Fibroblast of lung (primary cell): ENCODE measurements at regions not wholly inside any gene's neighbourhood (a gene's known extent, or its start where the extent isn't known, plus 50 kb on each side); places are given as distances from the start of the nearest gene placed in this dataset.

ENCODE experiments used
- DNase-seq, 2 donors: peaks; one replicate each; pipeline versions ENCODE4 v3.0.0 to v3.0.0-alpha.2; 2010; ENCODE audit warnings: low read depth in 2 of 2
- H2AFZ ChIP-seq: 2 replicates; pipeline ENCODE4 v1.5.1; 2012; ENCODE audit warnings: low read length, control low read depth, inconsistent platforms
- H3K27ac ChIP-seq: 2 replicates; pipeline ENCODE4 v1.5.1; 2011; ENCODE audit warnings: low read length, control low read depth; ENCODE audit not compliant: insufficient read depth
- H3K27me3 ChIP-seq: 2 replicates; pipeline ENCODE4 v1.5.1; 2011; ENCODE audit warnings: mild to moderate bottlenecking, low read length; ENCODE audit not compliant: control insufficient read depth, insufficient read depth
- H3K36me3 ChIP-seq: 2 replicates; pipeline ENCODE4 v1.5.1; 2011; ENCODE audit warnings: low read length; ENCODE audit not compliant: control insufficient read depth, insufficient read depth
- H3K4me1 ChIP-seq: 2 replicates; pipeline ENCODE4 v1.5.1; 2011; ENCODE audit warnings: low read length; ENCODE audit not compliant: control insufficient read depth, insufficient read depth; ENCODE audit errors: extremely low read depth
- H3K4me2 ChIP-seq: 2 replicates; pipeline ENCODE4 v1.5.1; 2011; ENCODE audit warnings: low read length, control low read depth; ENCODE audit not compliant: insufficient read depth; ENCODE audit errors: extremely low read depth
- H3K4me3 ChIP-seq, 4 experiments: fragments of 200-600 bp in 1 of 4; sonication (generic) in 1 of 4; replicated peaks in 1 of 4; 2 replicates each; pipeline ENCODE4 v1.5.1; 2011 to 2016; ENCODE audit warnings: low read length in 4 of 4, low read depth in 3 of 4, mild to moderate bottlenecking in 3 of 4, control low read depth in 2 of 4, inconsistent platforms in 1 of 4, mixed read lengths in 1 of 4; ENCODE audit not compliant: insufficient read depth in 1 of 4; ENCODE audit errors: control extremely low read depth in 1 of 4
- H3K79me2 ChIP-seq: 2 replicates; pipeline ENCODE4 v1.5.1; 2012; ENCODE audit warnings: mild to moderate bottlenecking, low read length, inconsistent platforms; ENCODE audit not compliant: control insufficient read depth, insufficient read depth
- H3K9ac ChIP-seq: 2 replicates; pipeline ENCODE4 v1.5.1; 2011; ENCODE audit warnings: mild to moderate bottlenecking, low read length, control low read depth; ENCODE audit not compliant: insufficient read depth
- H3K9me3 ChIP-seq: 2 replicates; pipeline ENCODE4 v1.5.1; 2012; ENCODE audit warnings: low read depth, low read length; ENCODE audit not compliant: control insufficient read depth, insufficient read depth
- H4K20me1 ChIP-seq: 2 replicates; pipeline ENCODE4 v1.5.1; 2011; ENCODE audit warnings: low read length; ENCODE audit not compliant: control insufficient read depth, insufficient read depth; ENCODE audit errors: extremely low read depth
- EZH2 ChIP-seq: IDR thresholded peaks from 2 replicates; pipeline ENCODE4 v1.5.1; 2012; ENCODE audit warnings: low read length, control low read depth, mild to moderate bottlenecking; ENCODE audit errors: missing control alignments
- TF ChIP-seq, protein P1 (sequence below), 2 donors: IDR thresholded peaks in 1 of 2; conservative IDR thresholded peaks in 1 of 2; 1 replicate in 1 of 2; 2 replicates in 1 of 2; pipeline ENCODE4 v1.5.1; 2011 to 2012; ENCODE audit warnings: low read length in 2 of 2, control low read depth in 1 of 2, inconsistent platforms in 1 of 2, low read depth in 1 of 2, mild to moderate bottlenecking in 1 of 2

DNA sequence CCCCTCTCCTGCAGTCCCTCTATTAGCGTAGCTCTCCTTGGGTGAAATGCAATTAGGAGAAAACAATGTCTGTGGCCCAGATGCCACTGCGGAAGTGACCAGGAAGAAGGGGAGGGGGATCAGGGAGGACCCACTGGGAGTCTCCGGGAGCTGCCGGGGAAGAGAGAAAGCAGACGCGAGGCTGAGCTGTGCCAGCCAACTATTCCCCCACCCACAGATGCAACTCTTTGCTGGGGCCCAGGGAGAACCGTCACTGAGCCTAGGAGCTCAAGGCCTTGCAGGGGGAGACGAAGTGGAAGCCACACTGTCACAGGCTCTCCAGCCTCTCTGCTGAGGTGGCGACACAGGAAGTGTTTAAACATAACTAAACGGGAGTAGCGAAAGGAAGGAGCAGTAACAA is 149.2 kb downstream of the BCOR start:
- Histone ChIP-seq H3K4me2 (no peak overlapping the region), H2AFZ (no peak overlapping the region)

DNA sequence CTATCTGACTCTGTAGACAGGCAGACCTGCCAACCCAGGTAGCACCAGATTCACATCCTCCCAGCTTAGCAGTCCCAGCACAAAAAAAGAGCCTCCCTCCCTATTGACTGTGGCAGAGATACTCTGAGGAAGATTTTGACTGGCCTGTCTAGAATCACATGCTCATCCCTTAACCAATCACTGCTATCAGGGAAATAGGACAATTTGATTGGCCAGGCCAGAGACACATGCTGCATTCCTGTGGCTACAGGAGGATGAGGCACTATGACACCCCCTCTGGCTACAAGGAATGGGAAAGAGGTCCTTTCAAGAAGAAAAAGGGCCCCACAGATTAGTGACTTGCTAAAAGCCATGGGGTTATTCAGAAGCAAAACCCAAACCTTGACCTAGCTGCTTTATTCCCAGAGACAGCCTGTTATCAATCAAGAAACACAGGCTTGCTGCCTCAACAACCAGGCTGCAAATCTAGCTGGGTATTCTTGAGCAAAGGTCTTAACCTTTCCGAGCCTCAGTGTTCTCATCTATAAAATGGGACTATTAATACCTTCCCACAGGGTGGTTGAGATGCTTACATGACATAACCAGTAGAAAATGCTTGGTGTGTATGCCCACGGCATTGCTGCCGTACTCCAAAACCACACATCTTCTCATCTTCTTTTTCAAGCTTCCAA is 147.6 kb downstream of the BCOR start:
- H3K4me2 ChIP-seq, result no peak overlapping the region

More for the DNA sequence above, 149.2 kb downstream of the BCOR start:
- Histone ChIP-seq H3K79me2 (no peaks in the 10 kb centered on the region), H3K9ac (no peak overlapping the region), H4K20me1 (no peaks in the 10 kb centered on the region), H3K4me1 (no peaks in the 10 kb centered on the region), H3K4me3 (no peak overlapping the region), H3K27me3 (no peaks in the 10 kb centered on the region), H3K36me3 (no peaks in the 10 kb centered on the region), H3K9me3 (no peaks in the 10 kb centered on the region), H3K27ac (no peak overlapping the region)
- TF ChIP-seq, protein P1, sequence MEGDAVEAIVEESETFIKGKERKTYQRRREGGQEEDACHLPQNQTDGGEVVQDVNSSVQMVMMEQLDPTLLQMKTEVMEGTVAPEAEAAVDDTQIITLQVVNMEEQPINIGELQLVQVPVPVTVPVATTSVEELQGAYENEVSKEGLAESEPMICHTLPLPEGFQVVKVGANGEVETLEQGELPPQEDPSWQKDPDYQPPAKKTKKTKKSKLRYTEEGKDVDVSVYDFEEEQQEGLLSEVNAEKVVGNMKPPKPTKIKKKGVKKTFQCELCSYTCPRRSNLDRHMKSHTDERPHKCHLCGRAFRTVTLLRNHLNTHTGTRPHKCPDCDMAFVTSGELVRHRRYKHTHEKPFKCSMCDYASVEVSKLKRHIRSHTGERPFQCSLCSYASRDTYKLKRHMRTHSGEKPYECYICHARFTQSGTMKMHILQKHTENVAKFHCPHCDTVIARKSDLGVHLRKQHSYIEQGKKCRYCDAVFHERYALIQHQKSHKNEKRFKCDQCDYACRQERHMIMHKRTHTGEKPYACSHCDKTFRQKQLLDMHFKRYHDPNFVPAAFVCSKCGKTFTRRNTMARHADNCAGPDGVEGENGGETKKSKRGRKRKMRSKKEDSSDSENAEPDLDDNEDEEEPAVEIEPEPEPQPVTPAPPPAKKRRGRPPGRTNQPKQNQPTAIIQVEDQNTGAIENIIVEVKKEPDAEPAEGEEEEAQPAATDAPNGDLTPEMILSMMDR (conservative IDR thresholded peaks at IDR 0.05 in 1 of 2, IDR thresholded peaks at IDR 0.05 in 1 of 2; ENCODE audit: low read depth in 1 of 2, low read length in 2 of 2), result no peak
- TF ChIP-seq EZH2, result no peak
- no peak for DNase-seq

DNA sequence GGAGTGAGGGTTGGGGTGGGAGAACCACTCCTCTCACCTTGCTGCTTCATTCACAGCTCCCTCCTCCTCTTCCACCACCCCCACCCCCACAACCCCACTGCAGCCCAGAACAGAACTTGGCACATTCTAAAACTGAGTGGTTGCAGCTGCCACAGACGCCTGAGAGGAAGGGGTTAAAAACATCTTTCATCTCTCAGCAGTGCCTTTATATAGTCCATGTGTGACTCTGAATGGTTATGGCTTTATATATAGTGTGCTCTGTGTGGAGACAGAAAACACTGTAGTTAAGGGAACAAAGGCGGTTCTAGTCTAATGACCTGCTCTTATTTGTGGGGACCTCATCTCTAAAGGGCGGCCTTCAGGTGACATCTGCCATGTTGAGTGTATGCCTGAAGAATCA is 144.8 kb downstream of the BCOR start:
- no peaks in the 10 kb centered on the region for H4K20me1 ChIP-seq
- H3K4me2 ChIP-seq, result no peak overlapping the region
- H3K4me1 ChIP-seq, result no peaks in the 10 kb centered on the region
- no peak overlapping the region for H3K9ac ChIP-seq
- no peak for TF ChIP-seq EZH2
- TF ChIP-seq, protein P1 (conservative IDR thresholded peaks at IDR 0.05 in 1 of 2, IDR thresholded peaks at IDR 0.05 in 1 of 2; ENCODE audit: low read depth in 1 of 2, low read length in 2 of 2), result no peak
- no peaks in the 10 kb centered on the region for H3K36me3 ChIP-seq
- H3K9me3 ChIP-seq, result no peaks in the 10 kb centered on the region
- H3K4me3 ChIP-seq, result no peak overlapping the region
- no peak for DNase-seq
- H2AFZ ChIP-seq, result no peak overlapping the region
- H3K79me2 ChIP-seq, result no peaks in the 10 kb centered on the region
- no peak overlapping the region for H3K27ac ChIP-seq
- H3K27me3 ChIP-seq, result no peaks in the 10 kb centered on the region

More for the DNA sequence above, 147.6 kb downstream of the BCOR start:
- no peak overlapping the region for H2AFZ ChIP-seq
- H3K79me2 ChIP-seq, result no peaks in the 10 kb centered on the region
- no peaks in the 10 kb centered on the region for H3K36me3 ChIP-seq
- no peaks in the 10 kb centered on the region for H4K20me1 ChIP-seq
- no peak overlapping the region for H3K9ac ChIP-seq
- DNase-seq, result peak in 1 of 2 donors; percentile 30
- H3K4me3 ChIP-seq, result no peak overlapping the region
- TF ChIP-seq EZH2, result no peak
- TF ChIP-seq, protein P1 (conservative IDR thresholded peaks at IDR 0.05 in 1 of 2, IDR thresholded peaks at IDR 0.05 in 1 of 2; ENCODE audit: low read depth in 1 of 2, low read length in 2 of 2), result no peak
- H3K27ac ChIP-seq, result no peak overlapping the region
- H3K9me3 ChIP-seq, result no peaks in the 10 kb centered on the region
- H3K27me3 ChIP-seq, result no peaks in the 10 kb centered on the region
- H3K4me1 ChIP-seq, result no peaks in the 10 kb centered on the region
